BLaER1 treated with 17β-estradiol and CSF1 and Interleukin-3, amounts not matched to agents 10 nM and 100 nM (cell line): ENCODE measurements at regions not wholly inside any gene's neighbourhood (a gene's known extent, or its start where the extent isn't known, plus 50 kb on each side); places are given as distances from the start of the nearest gene placed in this dataset.
A peak's percentile ranks its signal among the peaks of the same experiment; 100 is the strongest.
"Not testable (repeated sequence)": the region's sequence is repeated elsewhere in the genome, so short reads cannot be mapped to it uniquely, and the experiment has no call there.

ENCODE experiments used
- H3K27ac ChIP-seq, 11 experiments: shearing (Covaris generic); formaldehyde crosslinking; 2 replicates each; pipeline ENCODE4 v1.8.1; 2022
- H3K27me3 ChIP-seq, 11 experiments: shearing (Covaris generic); formaldehyde crosslinking; 2 replicates each; pipeline ENCODE4 v1.8.1; 2022
- H3K36me3 ChIP-seq, 11 experiments: shearing (Covaris generic); formaldehyde crosslinking; 2 replicates each; pipeline ENCODE4 v1.8.1; 2022
- H3K4me1 ChIP-seq, 10 experiments: shearing (Covaris generic); formaldehyde crosslinking; 2 replicates each; pipeline ENCODE4 v1.8.1; 2022
- H3K4me2 ChIP-seq, 11 experiments: shearing (Covaris generic); formaldehyde crosslinking; 2 replicates each; pipeline ENCODE4 v1.8.1; 2022
- H3K4me3 ChIP-seq, 10 experiments: shearing (Covaris generic); formaldehyde crosslinking; 2 replicates each; pipeline ENCODE4 v1.8.1; 2022
- H3K9ac ChIP-seq, 11 experiments: shearing (Covaris generic); formaldehyde crosslinking; 2 replicates each; pipeline ENCODE4 v1.8.1; 2022
- H3K9me3 ChIP-seq, 11 experiments: shearing (Covaris generic); formaldehyde crosslinking; replicated peaks in 1 of 11; 2 replicates each; pipeline ENCODE4 v1.8.1; 2022
- H4K20me1 ChIP-seq, 11 experiments: shearing (Covaris generic); formaldehyde crosslinking; 2 replicates each; pipeline ENCODE4 v1.8.1; 2022
- Cebpa-rat ChIP-seq, 11 experiments: shearing (Covaris generic); IDR thresholded peaks; 2 replicates each; pipeline ENCODE4 v1.8.1; 2022

GRCh38 chr15:63444611-63445010, 59.8 kb upstream of the USP3 start:
- no peak overlapping the region for H3K27ac ChIP-seq
- H3K36me3 ChIP-seq: no peaks in the 10 kb centered on the region
- TF ChIP-seq Cebpa-rat (IDR thresholded peaks at IDR 0.05): no peak
- no peak overlapping the region for H3K9ac ChIP-seq
- no peaks in the 10 kb centered on the region for H4K20me1 ChIP-seq
- H3K4me2 ChIP-seq: peak overlapping the region in 1 of 11 experiments; percentile 3; a peak in 1 of 22 replicates
- H3K27me3 ChIP-seq: no peaks in the 10 kb centered on the region
- H3K9me3 ChIP-seq: no peaks in the 10 kb centered on the region
- peaks cover 48 to 55% (median 53%) of the 10 kb centered on the region in 10 experiments for H3K4me1 ChIP-seq
- no peak overlapping the region for H3K4me3 ChIP-seq

GRCh38 chr15:63446255-63446654, 58.1 kb upstream of the USP3 start:
- Histone ChIP-seq H3K4me2 (peak overlapping the region in 1 of 11 experiments; percentile 76; a peak in 1 of 22 replicates), H3K36me3 (no peaks in the 10 kb centered on the region), H3K4me3 (no peak overlapping the region), H3K9me3 (peaks cover 0 to 3% (median 0%) of the 10 kb centered on the region in 11 experiments; a peak in 1 of 22 replicates), H4K20me1 (no peaks in the 10 kb centered on the region), H3K9ac (no peak overlapping the region), H3K27ac (no peak overlapping the region), H3K27me3 (no peaks in the 10 kb centered on the region), H3K4me1 (peaks cover 32 to 53% (median 39%) of the 10 kb centered on the region in 10 experiments)
- TF ChIP-seq Cebpa-rat (IDR thresholded peaks at IDR 0.05): no peak

- H3K27me3 ChIP-seq: no peaks in the 10 kb centered on the region
- peak overlapping the region; percentile 10 to 76 (median 61) for H3K4me2 ChIP-seq
- H3K4me1 ChIP-seq: peaks cover 23 to 44% (median 30%) of the 10 kb centered on the region in 10 experiments
- H3K36me3 ChIP-seq: no peaks in the 10 kb centered on the region
- H4K20me1 ChIP-seq: no peaks in the 10 kb centered on the region
- H3K27ac ChIP-seq: peak overlapping the region in 5 of 11 experiments; percentile 5 to 80 (median 35); a peak in 7 of 22 replicates
- no peak for TF ChIP-seq Cebpa-rat (IDR thresholded peaks at IDR 0.05)
- H3K9ac ChIP-seq: no peak overlapping the region
- no peak overlapping the region for H3K4me3 ChIP-seq
- H3K9me3 ChIP-seq: peaks cover 0 to 3% (median 0%) of the 10 kb centered on the region in 11 experiments; a peak in 1 of 22 replicates
Measured at GRCh38 chr15:63447017-63447676, 57.2 kb upstream of the USP3 start.

GRCh38 chr15:63448266-63448665, 56.1 kb upstream of the USP3 start:
- Histone ChIP-seq H3K4me1 (peaks cover 17 to 47% (median 26%) of the 10 kb centered on the region in 10 experiments), H3K36me3 (no peaks in the 10 kb centered on the region), H3K4me2 (peak overlapping the region; percentile 10 to 76 (median 61); a peak in 21 of 22 replicates), H3K27ac (peak overlapping the region in 9 of 11 experiments; percentile 31 to 80 (median 69); a peak in 17 of 22 replicates), H3K4me3 (no peak overlapping the region), H3K9me3 (peaks cover 0 to 3% (median 0%) of the 10 kb centered on the region in 11 experiments; a peak in 1 of 22 replicates), H3K27me3 (no peaks in the 10 kb centered on the region), H3K9ac (peak overlapping the region in 6 of 11 experiments; percentile 34 to 61 (median 46); a peak in 7 of 22 replicates), H4K20me1 (no peaks in the 10 kb centered on the region)
- TF ChIP-seq Cebpa-rat (IDR thresholded peaks at IDR 0.05): no peak

GRCh38 chr15:63448872-63449555, 55.4 kb upstream of the USP3 start:
- not testable (repeated sequence) for H4K20me1 ChIP-seq, H3K9me3 ChIP-seq, H3K4me3 ChIP-seq, H3K36me3 ChIP-seq, H3K27me3 ChIP-seq
- peak overlapping the region in 10 of 11 experiments; percentile 10 to 76 (median 64); a peak in 18 of 22 replicates for H3K4me2 ChIP-seq
- peaks cover 17 to 49% (median 27%) of the 10 kb centered on the region in 10 experiments for H3K4me1 ChIP-seq
- peak overlapping the region in 9 of 11 experiments; percentile 31 to 80 (median 69); a peak in 14 of 22 replicates for H3K27ac ChIP-seq
- peak overlapping the region in 3 of 11 experiments; percentile 38 to 61 (median 47); a peak in 3 of 22 replicates for H3K9ac ChIP-seq

GRCh38 chr15:63449731-63450130, 54.7 kb upstream of the USP3 start:
- Histone ChIP-seq H3K9ac (no peak overlapping the region), H3K4me2 (peak overlapping the region in 2 of 11 experiments; percentile 60 to 76; a peak in 3 of 22 replicates), H3K4me3 (no peak overlapping the region)

GRCh38 chr15:63450884-63451225, 53.5 kb upstream of the USP3 start:
- Histone ChIP-seq H3K27me3 (no peaks in the 10 kb centered on the region), H4K20me1 (no peaks in the 10 kb centered on the region), H3K27ac (no peak overlapping the region), H3K9ac (no peak overlapping the region), H3K4me1 (peaks cover 17 to 52% (median 27%) of the 10 kb centered on the region in 10 experiments), H3K36me3 (no peaks in the 10 kb centered on the region), H3K9me3 (peaks cover 0 to 3% (median 0%) of the 10 kb centered on the region in 11 experiments; a peak in 1 of 22 replicates), H3K4me3 (no peak overlapping the region), H3K4me2 (no peak overlapping the region)
- TF ChIP-seq Cebpa-rat (IDR thresholded peaks at IDR 0.05): no peak

More at GRCh38 chr15:63449731-63450130, 54.7 kb upstream of the USP3 start:
- peaks cover 0 to 3% (median 0%) of the 10 kb centered on the region in 11 experiments; a peak in 1 of 22 replicates for H3K9me3 ChIP-seq
- no peak overlapping the region; a peak in 1 of 22 replicates for H3K27ac ChIP-seq
- no peaks in the 10 kb centered on the region for H3K27me3 ChIP-seq
- no peaks in the 10 kb centered on the region for H3K36me3 ChIP-seq
- no peak for TF ChIP-seq Cebpa-rat (IDR thresholded peaks at IDR 0.05)
- H3K4me1 ChIP-seq: peaks cover 17 to 45% (median 27%) of the 10 kb centered on the region in 10 experiments
- no peaks in the 10 kb centered on the region for H4K20me1 ChIP-seq

GRCh38 chr15:63451671-63452315, 52.6 kb upstream of the USP3 start:
- Histone ChIP-seq H3K27me3 (no peaks in the 10 kb centered on the region), H3K9ac (no peak overlapping the region), H3K27ac (no peak overlapping the region), H3K9me3 (peaks cover 0 to 3% (median 0%) of the 10 kb centered on the region in 11 experiments; a peak in 1 of 22 replicates), H3K4me2 (no peak overlapping the region), H3K36me3 (no peaks in the 10 kb centered on the region), H3K4me1 (peaks cover 17 to 59% (median 26%) of the 10 kb centered on the region in 10 experiments), H3K4me3 (no peak overlapping the region), H4K20me1 (no peaks in the 10 kb centered on the region)
- TF ChIP-seq Cebpa-rat (IDR thresholded peaks at IDR 0.05): no peak
